ENCODE measurements at regions not wholly inside any gene's neighbourhood (a gene's known extent, or its start where the extent isn't known, plus 50 kb on each side); places are given as distances from the start of the nearest gene placed in this dataset.
A peak's percentile ranks its signal among the peaks of the same experiment; 100 is the strongest.

GRCh38 chr21:28833609-28834008 lies 159.1 kb downstream of the LTN1 start:
- ATAC-seq, result no peak
- Mint-ChIP-seq H3K4me3 (peak overlapping the region; percentile 75), H3K36me3 (no peaks in the 10 kb centered on the region), H3K4me1 (peaks cover 71% of the 10 kb centered on the region), H3K9me3 (peaks cover 3% of the 10 kb centered on the region), H3K27ac (peak overlapping the region; percentile 67)
- DNase-seq (ENCODE audit: low spot score in 2 of 2), result no peak

GRCh38 chr21:28833182-28833581 lies 159.5 kb downstream of the LTN1 start:
- Mint-ChIP-seq H3K4me3 (no peak overlapping the region), H3K4me1 (peaks cover 73% of the 10 kb centered on the region), H3K27ac (peak overlapping the region; percentile 67), H3K36me3 (no peaks in the 10 kb centered on the region), H3K9me3 (peaks cover 3% of the 10 kb centered on the region)
- no peak for ATAC-seq
- no peak for DNase-seq (ENCODE audit: low spot score in 2 of 2)

GRCh38 chr21:28832715-28833061 lies 160.0 kb downstream of the LTN1 start:
- Mint-ChIP-seq H3K27ac (peak overlapping the region; percentile 67), H3K4me3 (peak overlapping the region; percentile 23), H3K9me3 (peaks cover 3% of the 10 kb centered on the region), H3K36me3 (no peaks in the 10 kb centered on the region), H3K4me1 (peaks cover 76% of the 10 kb centered on the region)
- ATAC-seq (no peak), DNase-seq (ENCODE audit: low spot score in 2 of 2) (no peak)

GRCh38 chr21:28832013-28832714 lies 160.5 kb downstream of the LTN1 start:
- no peaks in the 10 kb centered on the region for H3K36me3 Mint-ChIP-seq
- peak overlapping the region; percentile 67 for H3K27ac Mint-ChIP-seq
- DNase-seq (ENCODE audit: low spot score in 2 of 2) (no peak), ATAC-seq (peak; percentile 97)
- H3K9me3 Mint-ChIP-seq, result peaks cover 3% of the 10 kb centered on the region
- H3K4me3 Mint-ChIP-seq, result peak overlapping the region; percentile 23
- peaks cover 76% of the 10 kb centered on the region for H3K4me1 Mint-ChIP-seq

GRCh38 chr21:28828981-28829380 lies 163.7 kb downstream of the LTN1 start:
- DNase-seq (ENCODE audit: low spot score in 2 of 2) (no peak), ATAC-seq (no peak)
- H3K4me3 Mint-ChIP-seq, result no peak overlapping the region
- H3K4me1 Mint-ChIP-seq, result peaks cover 62% of the 10 kb centered on the region
- no peak overlapping the region for H3K27ac Mint-ChIP-seq
- no peaks in the 10 kb centered on the region for H3K36me3 Mint-ChIP-seq
- H3K9me3 Mint-ChIP-seq, result peaks cover 3% of the 10 kb centered on the region

GRCh38 chr21:28828021-28828420 lies 164.7 kb downstream of the LTN1 start:
- Mint-ChIP-seq H3K4me1 (peaks cover 53% of the 10 kb centered on the region), H3K36me3 (no peaks in the 10 kb centered on the region), H3K4me3 (no peak overlapping the region), H3K27ac (no peak overlapping the region), H3K9me3 (peaks cover 3% of the 10 kb centered on the region)
- DNase-seq (ENCODE audit: low spot score in 2 of 2) (no peak), ATAC-seq (no peak)

GRCh38 chr21:28827422-28827821 lies 165.3 kb downstream of the LTN1 start:
- ATAC-seq (peak; percentile 31), DNase-seq (ENCODE audit: low spot score in 2 of 2) (no peak)
- Mint-ChIP-seq H3K27ac (no peak overlapping the region), H3K4me3 (no peak overlapping the region), H3K9me3 (peaks cover 3% of the 10 kb centered on the region), H3K4me1 (peaks cover 47% of the 10 kb centered on the region), H3K36me3 (no peaks in the 10 kb centered on the region)

- ATAC-seq (no peak), DNase-seq (ENCODE audit: low spot score in 2 of 2) (no peak)
- Mint-ChIP-seq H3K9me3 (peaks cover 3% of the 10 kb centered on the region), H3K4me3 (no peak overlapping the region), H3K4me1 (peaks cover 41% of the 10 kb centered on the region), H3K36me3 (no peaks in the 10 kb centered on the region), H3K27ac (no peak overlapping the region)
These were observed 166.1 kb downstream of the LTN1 start for GRCh38 chr21:28826569-28826968.

- DNase-seq (ENCODE audit: low spot score in 2 of 2) (no peak), ATAC-seq (no peak)
- Mint-ChIP-seq H3K9me3 (peaks cover 3% of the 10 kb centered on the region), H3K36me3 (no peaks in the 10 kb centered on the region), H3K4me3 (no peak overlapping the region), H3K4me1 (peaks cover 41% of the 10 kb centered on the region), H3K27ac (no peak overlapping the region)
These were observed 166.7 kb downstream of the LTN1 start for GRCh38 chr21:28826021-28826420.

- Mint-ChIP-seq H3K9me3 (no peaks in the 10 kb centered on the region), H3K4me1 (peaks cover 28% of the 10 kb centered on the region), H3K4me3 (no peak overlapping the region), H3K36me3 (no peaks in the 10 kb centered on the region), H3K27ac (no peak overlapping the region)
- DNase-seq (ENCODE audit: low spot score in 2 of 2), result no peak
- ATAC-seq, result no peak
These were observed 169.2 kb downstream of the LTN1 start for GRCh38 chr21:28823429-28823828.

- Mint-ChIP-seq H3K9me3 (no peaks in the 10 kb centered on the region), H3K4me1 (peaks cover 22% of the 10 kb centered on the region), H3K27ac (no peak overlapping the region), H3K36me3 (peaks cover 3% of the 10 kb centered on the region), H3K4me3 (no peak overlapping the region)
- DNase-seq (ENCODE audit: low spot score in 2 of 2) (no peak), ATAC-seq (no peak)
These were observed 170.0 kb downstream of the LTN1 start for GRCh38 chr21:28822486-28823335.

GRCh38 chr21:28822123-28822399 lies 170.6 kb downstream of the LTN1 start:
- DNase-seq (ENCODE audit: low spot score in 2 of 2) (no peak), ATAC-seq (no peak)
- peaks cover 5% of the 10 kb centered on the region for H3K36me3 Mint-ChIP-seq
- no peaks in the 10 kb centered on the region for H3K9me3 Mint-ChIP-seq
- H3K27ac Mint-ChIP-seq, result no peak overlapping the region
- H3K4me1 Mint-ChIP-seq, result peaks cover 16% of the 10 kb centered on the region
- no peak overlapping the region for H3K4me3 Mint-ChIP-seq

- H3K9me3 Mint-ChIP-seq, result no peaks in the 10 kb centered on the region
- H3K36me3 Mint-ChIP-seq, result peaks cover 7% of the 10 kb centered on the region
- ATAC-seq (no peak), DNase-seq (ENCODE audit: low spot score in 2 of 2) (no peak)
- peaks cover 10% of the 10 kb centered on the region for H3K4me1 Mint-ChIP-seq
- peak overlapping the region; percentile 36 for H3K27ac Mint-ChIP-seq
- H3K4me3 Mint-ChIP-seq, result no peak overlapping the region
These were observed 171.2 kb downstream of the LTN1 start for GRCh38 chr21:28821276-28822122.

GRCh38 chr21:28818663-28819278 lies 173.9 kb downstream of the LTN1 start:
- Mint-ChIP-seq H3K4me3 (no peak overlapping the region), H3K36me3 (peaks cover 9% of the 10 kb centered on the region), H3K27ac (no peak overlapping the region), H3K4me1 (no peaks in the 10 kb centered on the region), H3K9me3 (no peaks in the 10 kb centered on the region)
- ATAC-seq (no peak), DNase-seq (ENCODE audit: low spot score in 2 of 2) (no peak)

- no peaks in the 10 kb centered on the region for H3K9me3 Mint-ChIP-seq
- peaks cover 9% of the 10 kb centered on the region for H3K36me3 Mint-ChIP-seq
- DNase-seq (ENCODE audit: low spot score in 2 of 2), result no peak
- H3K4me1 Mint-ChIP-seq, result peaks cover 8% of the 10 kb centered on the region
- no peak for ATAC-seq
- no peak overlapping the region for H3K27ac Mint-ChIP-seq
- no peak overlapping the region for H3K4me3 Mint-ChIP-seq
These were observed 174.8 kb downstream of the LTN1 start for GRCh38 chr21:28817871-28818270.
